Peyer's patch (tissue), 4 donors: ENCODE measurements at regions not wholly inside any gene's neighbourhood (a gene's known extent, or its start where the extent isn't known, plus 50 kb on each side); places are given as distances from the start of the nearest gene placed in this dataset.

Experiments
- POLR2A ChIP-seq, 2 donors: fragments of 450-650 bp; IDR thresholded peaks; one replicate each; pipeline ENCODE4 v1.5.1; 2017; ENCODE audit warnings: antibody characterized with exemption in 2 of 2, mild to moderate bottlenecking in 2 of 2, moderate library complexity in 2 of 2
- TF ChIP-seq, protein P1 (sequence below), 6 experiments: fragments of 450-650 bp in 4 of 6; fragments of 200-600 bp in 2 of 6; sonication (generic) in 1 of 6; IDR thresholded peaks; one replicate each; pipeline ENCODE4 v1.5.1; 2017 to 2019; ENCODE audit warnings: antibody characterized with exemption in 6 of 6, mild to moderate bottlenecking in 3 of 6, moderate library complexity in 1 of 6

DNA sequence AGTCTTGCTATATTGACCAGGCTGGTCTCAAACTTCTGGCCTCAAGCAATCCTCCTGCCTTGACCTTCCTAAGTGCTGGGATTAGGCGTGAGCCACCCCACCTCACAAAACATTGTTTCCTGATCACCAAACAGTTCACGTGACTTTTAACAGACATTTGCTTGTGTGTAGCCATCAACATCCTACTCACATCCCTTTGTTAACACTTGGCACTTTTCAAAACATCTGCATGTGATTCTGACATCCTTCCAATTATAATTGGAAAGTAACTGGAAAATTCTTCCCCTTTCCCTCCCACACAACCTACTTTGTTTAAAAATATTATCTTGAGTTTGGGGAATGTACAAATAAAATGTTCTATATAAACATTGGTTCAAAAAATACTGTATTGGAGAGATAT is 317.9 kb downstream of the PCNX1 start:
- TF ChIP-seq POLR2A (IDR thresholded peaks at IDR 0.05): no peak
- TF ChIP-seq, protein P1, sequence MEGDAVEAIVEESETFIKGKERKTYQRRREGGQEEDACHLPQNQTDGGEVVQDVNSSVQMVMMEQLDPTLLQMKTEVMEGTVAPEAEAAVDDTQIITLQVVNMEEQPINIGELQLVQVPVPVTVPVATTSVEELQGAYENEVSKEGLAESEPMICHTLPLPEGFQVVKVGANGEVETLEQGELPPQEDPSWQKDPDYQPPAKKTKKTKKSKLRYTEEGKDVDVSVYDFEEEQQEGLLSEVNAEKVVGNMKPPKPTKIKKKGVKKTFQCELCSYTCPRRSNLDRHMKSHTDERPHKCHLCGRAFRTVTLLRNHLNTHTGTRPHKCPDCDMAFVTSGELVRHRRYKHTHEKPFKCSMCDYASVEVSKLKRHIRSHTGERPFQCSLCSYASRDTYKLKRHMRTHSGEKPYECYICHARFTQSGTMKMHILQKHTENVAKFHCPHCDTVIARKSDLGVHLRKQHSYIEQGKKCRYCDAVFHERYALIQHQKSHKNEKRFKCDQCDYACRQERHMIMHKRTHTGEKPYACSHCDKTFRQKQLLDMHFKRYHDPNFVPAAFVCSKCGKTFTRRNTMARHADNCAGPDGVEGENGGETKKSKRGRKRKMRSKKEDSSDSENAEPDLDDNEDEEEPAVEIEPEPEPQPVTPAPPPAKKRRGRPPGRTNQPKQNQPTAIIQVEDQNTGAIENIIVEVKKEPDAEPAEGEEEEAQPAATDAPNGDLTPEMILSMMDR (IDR thresholded peaks at IDR 0.05): no peak
